ENCODE measurements at regions not wholly inside any gene's neighbourhood (a gene's known extent, or its start where the extent isn't known, plus 50 kb on each side); places are given as distances from the start of the nearest gene placed in this dataset.

GRCh38 chr3:181318321-181318720 lies 328.8 kb upstream of the DNAJC19 start:
- Histone ChIP-seq H3K4me3 (ENCODE audit: low read length in 3 of 3) (no peak overlapping the region), H3K4me1 (ENCODE audit: control insufficient read depth in 2 of 3, insufficient read depth in 2 of 3, low read depth in 1 of 3, low read length in 3 of 3) (no peaks in the 10 kb centered on the region), H3K27me3 (ENCODE audit: control insufficient read depth, insufficient read depth, low read length) (no peaks in the 10 kb centered on the region), H3K9ac (ENCODE audit: low read length in 3 of 3) (no peak overlapping the region), H3K9me3 (ENCODE audit: control insufficient read depth in 2 of 3, insufficient read depth in 1 of 3, low read length in 3 of 3) (no peaks in the 10 kb centered on the region), H3K36me3 (ENCODE audit: control insufficient read depth in 2 of 3, insufficient read depth in 3 of 3, low read length in 3 of 3) (no peaks in the 10 kb centered on the region), H3K27ac (ENCODE audit: low read depth in 2 of 2, low read length in 2 of 2) (no peak overlapping the region)
- TF ChIP-seq CTCF (IDR thresholded peaks at IDR 0.05; ENCODE audit: borderline replicate concordance, extremely low read depth, insufficient read depth), result no peak
- intact Hi-C loops (cut with DNase I), result no loop called here
- no peak for DNase-seq
- no peak for FAIRE-seq

GRCh38 chr3:181317508-181317907 lies 328.0 kb upstream of the DNAJC19 start:
- Histone ChIP-seq H3K4me3 (ENCODE audit: low read length in 3 of 3) (no peak overlapping the region), H3K4me1 (ENCODE audit: control insufficient read depth in 2 of 3, insufficient read depth in 2 of 3, low read depth in 1 of 3, low read length in 3 of 3) (no peaks in the 10 kb centered on the region), H3K27ac (ENCODE audit: low read depth in 2 of 2, low read length in 2 of 2) (no peak overlapping the region), H3K27me3 (ENCODE audit: control insufficient read depth, insufficient read depth, low read length) (no peaks in the 10 kb centered on the region), H3K36me3 (ENCODE audit: control insufficient read depth in 2 of 3, insufficient read depth in 3 of 3, low read length in 3 of 3) (no peaks in the 10 kb centered on the region), H3K9me3 (ENCODE audit: control insufficient read depth in 2 of 3, insufficient read depth in 1 of 3, low read length in 3 of 3) (no peaks in the 10 kb centered on the region), H3K9ac (ENCODE audit: low read length in 3 of 3) (no peak overlapping the region)
- no peak for TF ChIP-seq CTCF (IDR thresholded peaks at IDR 0.05; ENCODE audit: borderline replicate concordance, extremely low read depth, insufficient read depth)
- DNase-seq (no peak), FAIRE-seq (no peak)
- intact Hi-C loops (cut with DNase I), result no loop called here

GRCh38 chr3:181316482-181316881 lies 326.9 kb upstream of the DNAJC19 start:
- intact Hi-C loops (cut with DNase I), result no loop called here
- DNase-seq, result peak in 2 of 5 donors; percentile 27 to 43
- FAIRE-seq, result no peak
- H3K36me3 ChIP-seq (ENCODE audit: control insufficient read depth in 2 of 3, insufficient read depth in 3 of 3, low read length in 3 of 3), result no peaks in the 10 kb centered on the region
- H3K4me1 ChIP-seq (ENCODE audit: control insufficient read depth in 2 of 3, insufficient read depth in 2 of 3, low read depth in 1 of 3, low read length in 3 of 3), result no peaks in the 10 kb centered on the region
- H3K27ac ChIP-seq (ENCODE audit: low read depth in 2 of 2, low read length in 2 of 2), result no peak overlapping the region
- H3K9ac ChIP-seq (ENCODE audit: low read length in 3 of 3), result no peak overlapping the region
- H3K27me3 ChIP-seq (ENCODE audit: control insufficient read depth, insufficient read depth, low read length), result no peaks in the 10 kb centered on the region
- no peak for TF ChIP-seq CTCF (IDR thresholded peaks at IDR 0.05; ENCODE audit: borderline replicate concordance, extremely low read depth, insufficient read depth)
- no peaks in the 10 kb centered on the region for H3K9me3 ChIP-seq (ENCODE audit: control insufficient read depth in 2 of 3, insufficient read depth in 1 of 3, low read length in 3 of 3)
- H3K4me3 ChIP-seq (ENCODE audit: low read length in 3 of 3), result no peak overlapping the region

GRCh38 chr3:181313335-181313734 lies 323.8 kb upstream of the DNAJC19 start:
- FAIRE-seq (no peak), DNase-seq (no peak)
- Histone ChIP-seq H3K27ac (ENCODE audit: low read depth in 2 of 2, low read length in 2 of 2) (no peak overlapping the region), H3K27me3 (ENCODE audit: control insufficient read depth, insufficient read depth, low read length) (no peaks in the 10 kb centered on the region), H3K4me1 (ENCODE audit: control insufficient read depth in 2 of 3, insufficient read depth in 2 of 3, low read depth in 1 of 3, low read length in 3 of 3) (no peaks in the 10 kb centered on the region), H3K4me3 (ENCODE audit: low read length in 3 of 3) (no peak overlapping the region), H3K36me3 (ENCODE audit: control insufficient read depth in 2 of 3, insufficient read depth in 3 of 3, low read length in 3 of 3) (no peaks in the 10 kb centered on the region), H3K9me3 (ENCODE audit: control insufficient read depth in 2 of 3, insufficient read depth in 1 of 3, low read length in 3 of 3) (no peaks in the 10 kb centered on the region), H3K9ac (ENCODE audit: low read length in 3 of 3) (no peak overlapping the region)
- intact Hi-C loops (cut with DNase I), result no loop called here
- TF ChIP-seq CTCF (IDR thresholded peaks at IDR 0.05; ENCODE audit: borderline replicate concordance, extremely low read depth, insufficient read depth), result no peak

Data from kidney (tissue), 13 donors.